ENCODE measurements at regions not wholly inside any gene's neighbourhood (a gene's known extent, or its start where the extent isn't known, plus 50 kb on each side); places are given as distances from the start of the nearest gene placed in this dataset.

GRCh38 chr4:85051526-85051925 lies 85.0 kb upstream of the WDFY3 start:
- TF ChIP-seq, protein P1, sequence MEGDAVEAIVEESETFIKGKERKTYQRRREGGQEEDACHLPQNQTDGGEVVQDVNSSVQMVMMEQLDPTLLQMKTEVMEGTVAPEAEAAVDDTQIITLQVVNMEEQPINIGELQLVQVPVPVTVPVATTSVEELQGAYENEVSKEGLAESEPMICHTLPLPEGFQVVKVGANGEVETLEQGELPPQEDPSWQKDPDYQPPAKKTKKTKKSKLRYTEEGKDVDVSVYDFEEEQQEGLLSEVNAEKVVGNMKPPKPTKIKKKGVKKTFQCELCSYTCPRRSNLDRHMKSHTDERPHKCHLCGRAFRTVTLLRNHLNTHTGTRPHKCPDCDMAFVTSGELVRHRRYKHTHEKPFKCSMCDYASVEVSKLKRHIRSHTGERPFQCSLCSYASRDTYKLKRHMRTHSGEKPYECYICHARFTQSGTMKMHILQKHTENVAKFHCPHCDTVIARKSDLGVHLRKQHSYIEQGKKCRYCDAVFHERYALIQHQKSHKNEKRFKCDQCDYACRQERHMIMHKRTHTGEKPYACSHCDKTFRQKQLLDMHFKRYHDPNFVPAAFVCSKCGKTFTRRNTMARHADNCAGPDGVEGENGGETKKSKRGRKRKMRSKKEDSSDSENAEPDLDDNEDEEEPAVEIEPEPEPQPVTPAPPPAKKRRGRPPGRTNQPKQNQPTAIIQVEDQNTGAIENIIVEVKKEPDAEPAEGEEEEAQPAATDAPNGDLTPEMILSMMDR (IDR thresholded peaks at IDR 0.05; ENCODE audit: extremely low read depth in 1 of 2, insufficient read depth in 1 of 2, low read depth in 1 of 2, low read length in 2 of 2), result no peak
- TF ChIP-seq POLR2A (IDR thresholded peaks at IDR 0.05; ENCODE audit: low read depth, low read length), result no peak
- no peak for TF ChIP-seq FOS (IDR thresholded peaks at IDR 0.05; ENCODE audit: borderline replicate concordance, insufficient read depth, low read length)
